Hematopoietic multipotent progenitor cell treated with erythropoietin and hydrocortisone succinate and interleukin-3 and kit ligand, for 17 days (in vitro differentiated cells): ENCODE measurements at regions not wholly inside any gene's neighbourhood (a gene's known extent, or its start where the extent isn't known, plus 50 kb on each side); places are given as distances from the start of the nearest gene placed in this dataset.

Experiments
- DNase-seq: peaks from one replicate; pipeline ENCODE4 v3.0.0-alpha.2; 2015; ENCODE audit warnings: low spot score

DNA sequence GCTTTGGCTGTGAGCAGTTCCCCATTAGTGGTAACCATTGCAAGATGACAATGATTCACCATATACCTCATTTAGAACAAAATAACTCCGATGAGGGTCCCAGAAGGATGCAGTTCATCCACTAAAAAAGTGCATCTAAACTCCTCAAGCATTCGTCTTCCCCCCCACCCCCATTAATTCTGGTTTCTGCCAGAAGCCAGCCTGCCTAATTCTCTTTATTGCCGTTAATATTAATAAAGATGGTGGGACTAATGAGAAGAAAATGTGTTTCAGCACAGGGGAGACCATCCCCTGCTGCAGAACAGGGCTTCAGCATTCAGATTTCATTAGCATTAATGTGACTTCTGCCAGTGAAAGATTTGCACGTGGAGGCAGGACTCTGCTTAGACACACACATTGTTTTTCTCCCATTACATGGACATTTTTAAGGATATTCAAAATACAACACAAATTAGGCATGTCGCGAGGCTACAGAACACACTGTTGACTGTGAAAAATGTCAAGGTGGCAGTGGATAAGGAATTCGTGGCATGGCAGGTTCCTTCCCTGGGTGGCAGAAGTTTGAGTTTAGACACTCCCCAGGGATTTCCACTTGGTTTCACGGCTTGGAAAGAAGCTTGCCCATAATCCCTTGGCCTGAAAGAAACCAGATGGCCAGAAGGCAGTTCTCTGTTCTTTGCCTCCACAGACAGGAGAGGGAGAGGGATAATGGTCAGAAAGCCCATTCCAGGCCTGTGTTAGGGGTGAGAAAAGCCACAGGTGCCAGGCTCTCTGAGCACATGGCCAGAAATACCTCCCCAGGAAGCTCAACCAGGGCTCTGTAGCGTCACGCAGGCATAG lies 236.5 kb downstream of the FOXO1 start:
- DNase-seq = no peak

- no peak for DNase-seq
Observed at GRCh38 chr13:40432018-40432978, 234.1 kb downstream of the FOXO1 start.

DNA sequence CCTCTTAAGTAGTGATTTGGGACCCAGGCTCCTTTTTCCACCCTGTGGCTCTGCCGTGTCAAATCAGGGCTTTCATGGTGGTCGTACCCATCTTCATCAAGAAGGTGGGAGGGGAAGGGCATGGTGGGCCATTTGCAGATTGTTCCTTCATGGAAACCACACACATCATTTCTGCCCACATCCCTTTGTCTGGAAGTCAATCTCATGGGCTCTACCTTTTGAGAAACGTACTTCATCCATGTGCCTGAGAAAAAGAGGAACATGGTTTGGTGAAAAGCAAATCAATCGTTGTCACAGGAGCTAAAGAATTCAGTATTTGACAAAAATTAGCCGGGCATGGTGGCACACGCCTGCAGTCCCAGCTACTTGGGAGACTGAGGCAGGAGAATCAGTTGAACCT lies 233.4 kb downstream of the FOXO1 start:
- DNase-seq = no peak

DNA sequence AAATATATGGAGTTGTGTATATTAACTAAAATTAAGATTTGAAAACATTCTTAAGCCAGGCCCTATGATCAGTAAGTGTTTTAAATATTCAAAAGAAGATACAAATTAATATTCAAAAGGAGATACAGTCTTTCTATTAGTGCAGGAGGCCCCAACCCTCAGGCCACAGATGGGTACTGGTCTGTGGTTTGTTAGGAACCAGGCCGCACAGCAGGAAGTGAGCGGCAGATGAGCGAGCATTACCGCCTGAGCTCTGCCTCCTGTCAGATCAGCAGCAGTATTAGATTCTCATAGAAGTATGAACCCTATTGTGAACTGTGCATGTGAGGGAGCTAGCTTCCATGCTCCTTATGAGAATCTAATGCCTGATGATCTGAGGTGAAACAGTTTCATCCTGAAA lies 232.9 kb downstream of the FOXO1 start:
- DNase-seq = no peak

DNA sequence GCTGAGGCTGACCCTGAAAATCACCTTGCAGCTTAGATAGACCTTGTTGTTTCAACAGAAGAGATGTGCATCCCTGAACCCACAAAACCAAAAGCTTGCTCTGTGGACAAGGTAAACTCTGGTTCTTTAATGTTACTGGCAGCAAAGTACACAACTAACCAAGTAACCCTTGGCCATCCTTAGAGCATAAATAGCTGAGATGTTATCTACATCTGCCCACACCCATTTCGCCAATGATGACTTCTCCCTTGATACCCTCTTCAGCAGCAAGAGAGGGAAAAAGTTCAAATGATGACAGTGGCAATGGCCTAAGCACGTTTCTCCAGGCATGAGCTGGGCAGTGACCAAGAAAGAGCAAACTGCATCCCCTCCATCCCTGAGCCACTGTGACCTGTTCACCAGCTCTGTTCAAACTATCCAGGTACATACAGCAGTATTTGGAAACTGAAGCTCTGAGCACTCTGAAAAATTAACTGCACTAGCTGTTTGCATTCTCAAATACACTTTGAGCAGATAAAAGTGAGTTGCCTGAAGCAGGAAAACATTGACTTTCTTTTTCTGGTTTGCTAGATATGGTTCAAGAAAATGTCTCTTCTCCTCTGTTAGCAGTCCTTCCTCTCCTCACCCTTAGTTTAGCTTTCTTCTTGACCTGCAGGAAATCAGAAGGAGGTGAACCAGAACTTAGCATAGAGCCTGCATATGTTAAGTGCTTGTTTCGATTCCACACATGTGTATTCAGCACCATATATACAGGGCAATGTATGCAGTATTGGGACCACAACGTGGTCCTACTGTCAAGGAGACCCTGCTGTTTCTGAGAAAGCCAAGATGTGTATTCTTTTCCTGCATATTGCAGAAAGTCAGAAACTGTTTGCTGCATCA lies 231.7 kb downstream of the FOXO1 start:
- no peak for DNase-seq

DNA sequence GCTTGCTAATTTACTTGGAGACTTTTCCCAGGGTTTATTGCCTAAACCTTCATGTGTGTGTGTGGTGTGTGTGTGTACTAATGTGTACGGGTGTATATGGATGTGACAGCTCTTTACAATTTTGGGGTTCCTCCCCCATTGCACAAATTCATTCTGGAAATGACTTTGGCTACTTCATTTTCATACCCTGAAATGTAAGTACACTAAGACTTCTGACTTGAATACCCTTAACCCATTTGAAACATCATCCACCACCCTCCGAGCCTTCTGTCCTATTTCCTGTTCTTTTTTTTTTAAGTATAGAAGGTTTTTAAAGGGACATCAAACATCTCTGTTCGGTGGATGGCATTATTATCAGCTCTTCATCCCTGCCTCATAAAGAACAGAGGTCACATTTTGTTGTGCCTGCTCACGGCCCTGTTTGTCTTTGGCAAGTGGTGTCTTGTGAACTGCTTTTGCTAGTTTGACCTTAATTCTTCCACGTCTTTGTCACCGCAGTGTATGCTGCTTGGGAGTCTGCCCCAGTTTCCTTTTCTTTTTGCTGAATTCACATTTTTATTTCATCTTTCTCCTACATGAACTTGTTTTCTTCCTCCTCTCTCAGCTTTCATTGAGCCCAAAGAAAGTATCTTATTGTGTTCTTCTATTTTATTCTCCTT lies 228.3 kb downstream of the FOXO1 start:
- DNase-seq = no peak

DNA sequence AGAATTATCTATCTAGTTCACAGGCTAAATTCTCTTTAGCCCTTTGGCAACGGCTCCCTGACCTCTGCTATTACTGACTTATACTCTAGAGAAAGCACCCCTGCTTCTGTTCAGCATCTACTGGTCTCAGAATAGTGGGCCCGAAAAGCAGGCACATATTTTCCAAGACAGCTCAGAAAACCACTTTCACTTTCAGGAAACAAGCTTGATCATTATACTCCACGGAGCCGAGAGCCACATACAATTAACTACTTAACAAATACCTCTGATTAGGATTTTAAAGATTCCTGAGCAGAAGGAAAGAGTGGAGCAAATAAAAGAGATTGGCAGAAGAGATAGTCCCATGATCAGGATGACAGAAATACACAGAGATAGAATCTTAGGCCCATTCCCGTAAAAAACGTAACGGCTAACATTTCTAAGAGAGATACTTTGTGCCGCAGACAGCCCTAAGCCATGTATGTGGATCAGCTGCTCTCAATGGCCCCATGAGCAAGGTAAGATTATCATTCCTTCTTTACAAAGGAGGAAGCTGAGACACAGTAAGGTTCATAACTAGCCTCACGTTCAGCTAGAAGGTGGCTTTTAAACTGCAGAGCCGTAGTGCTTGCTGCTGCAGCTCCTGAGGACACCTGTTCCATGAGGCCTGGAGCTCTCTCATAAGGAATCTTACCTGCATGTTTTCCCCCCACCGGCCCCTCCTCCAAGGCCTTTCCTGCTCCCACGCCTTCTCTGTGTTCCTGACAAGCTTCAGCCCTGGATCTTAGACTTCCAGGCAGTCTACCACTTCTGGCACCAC lies 227.2 kb downstream of the FOXO1 start:
- DNase-seq = no peak

DNA sequence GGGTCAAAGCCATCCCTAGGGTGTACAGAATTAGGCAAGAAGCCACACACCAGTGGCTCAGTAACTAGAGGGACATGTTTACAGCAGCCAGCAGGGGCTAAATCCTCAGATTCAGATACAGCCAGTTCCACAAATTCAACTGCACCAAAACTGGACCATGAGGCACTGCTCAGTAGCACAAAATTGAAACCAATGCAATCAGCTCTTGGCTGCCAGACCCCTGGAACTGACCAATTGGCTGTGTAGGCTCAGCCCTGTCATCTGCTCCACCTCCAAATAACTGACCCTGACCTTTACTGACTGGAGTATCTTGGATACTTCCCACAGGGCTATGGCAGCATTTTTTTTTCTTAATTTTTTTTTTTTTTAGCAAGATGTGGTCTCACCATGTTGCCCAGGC lies 226.5 kb downstream of the FOXO1 start:
- no peak for DNase-seq

DNA sequence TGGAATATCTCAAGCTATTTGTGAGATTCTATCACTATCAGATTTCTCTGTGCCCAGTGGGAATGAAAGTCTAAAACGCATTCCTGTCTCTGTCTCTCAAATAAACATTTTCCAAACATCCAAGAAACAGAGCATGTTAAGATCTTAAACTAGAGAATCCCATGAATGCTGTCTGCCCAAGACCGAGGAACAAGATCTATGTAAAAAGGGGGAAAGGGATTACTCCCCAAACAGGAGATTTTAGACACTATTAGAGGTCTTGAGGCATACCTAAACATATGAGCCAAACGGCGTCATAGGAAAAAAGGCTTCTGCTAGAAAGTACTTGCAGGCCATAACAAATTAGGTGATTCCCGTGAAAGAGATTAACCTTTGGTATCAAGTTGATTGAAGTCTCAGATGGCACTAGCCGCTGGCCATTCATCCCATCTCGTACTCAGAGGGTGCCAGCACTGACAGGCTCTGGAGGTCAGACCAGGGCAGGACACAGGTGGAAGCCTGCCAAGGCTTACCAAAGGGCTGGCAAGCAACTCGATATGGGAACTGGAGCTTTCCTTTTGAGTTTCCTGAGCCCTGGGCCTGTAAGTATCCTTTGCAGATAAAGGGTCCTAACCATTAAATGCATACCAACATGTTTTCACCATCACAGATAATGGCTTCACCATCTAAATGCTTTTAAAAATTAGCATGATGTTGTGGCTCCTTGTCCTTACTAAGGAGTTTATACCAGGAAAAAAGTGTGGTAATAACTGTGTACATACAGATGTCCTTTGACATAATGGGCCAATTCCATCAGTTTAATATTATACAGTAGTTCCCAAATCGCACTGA lies 225.2 kb downstream of the FOXO1 start:
- DNase-seq = no peak

DNA sequence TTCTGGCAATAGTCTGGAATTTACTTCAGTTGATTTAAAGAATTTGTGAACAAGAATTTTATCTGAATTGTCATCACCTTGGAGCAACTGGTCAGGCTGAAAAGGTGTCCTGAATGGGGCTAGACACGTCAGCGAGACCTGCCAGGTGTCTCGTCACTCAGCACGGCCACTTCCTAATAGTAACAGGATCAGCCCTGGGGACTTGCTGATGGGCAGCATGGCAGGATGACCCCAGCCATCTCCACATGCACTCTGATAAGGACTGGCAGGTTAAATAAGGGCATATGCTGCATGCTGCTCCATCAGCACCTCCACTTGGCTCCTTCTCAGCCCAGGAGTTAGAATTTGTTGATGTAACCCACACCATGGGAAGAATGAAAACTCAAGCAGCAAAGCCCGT lies 224.2 kb downstream of the FOXO1 start:
- no peak for DNase-seq

DNA sequence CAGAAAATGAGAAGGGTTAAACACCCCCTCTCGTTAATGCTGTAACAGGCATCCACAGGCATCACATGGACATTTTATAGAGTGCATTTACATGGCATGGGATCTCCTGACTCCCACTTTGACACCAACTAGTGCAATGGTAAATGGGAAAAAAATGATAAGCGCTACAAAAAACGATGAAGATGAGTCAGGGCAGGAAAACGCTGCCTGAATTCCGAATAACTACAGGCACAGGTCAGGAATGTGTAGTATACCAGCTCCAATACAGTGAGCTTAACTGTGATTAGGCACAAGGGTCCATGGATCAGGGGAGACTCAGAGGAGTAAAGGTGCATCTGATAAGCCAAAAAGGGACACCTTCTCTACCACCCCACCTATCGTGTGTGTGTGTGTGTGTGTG lies 223.6 kb downstream of the FOXO1 start:
- no peak for DNase-seq

- DNase-seq = no peak
Observed at GRCh38 chr13:40444241-40444640, 222.2 kb downstream of the FOXO1 start.

DNA sequence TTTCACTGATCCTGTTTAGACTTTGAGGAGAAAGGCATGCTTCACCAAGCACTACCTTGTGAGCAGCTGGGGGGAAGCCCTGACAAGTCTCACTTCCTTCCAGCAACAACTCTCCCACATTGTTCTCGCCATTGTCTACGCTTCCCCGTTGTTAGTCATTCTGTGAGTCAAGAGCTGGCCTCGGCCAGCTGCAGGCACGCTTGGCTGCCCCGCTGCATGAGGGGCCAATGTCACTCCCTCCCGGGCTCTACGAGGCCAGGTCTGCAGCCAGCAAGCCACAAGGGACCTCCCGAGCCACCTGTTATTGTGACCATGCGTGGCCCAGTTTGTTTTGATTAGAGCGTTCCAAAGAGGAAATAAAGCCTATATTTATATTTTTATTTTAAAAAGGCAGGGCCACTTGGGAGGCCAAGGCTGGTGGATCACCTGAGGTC lies 220.9 kb downstream of the FOXO1 start:
- no peak for DNase-seq

DNA sequence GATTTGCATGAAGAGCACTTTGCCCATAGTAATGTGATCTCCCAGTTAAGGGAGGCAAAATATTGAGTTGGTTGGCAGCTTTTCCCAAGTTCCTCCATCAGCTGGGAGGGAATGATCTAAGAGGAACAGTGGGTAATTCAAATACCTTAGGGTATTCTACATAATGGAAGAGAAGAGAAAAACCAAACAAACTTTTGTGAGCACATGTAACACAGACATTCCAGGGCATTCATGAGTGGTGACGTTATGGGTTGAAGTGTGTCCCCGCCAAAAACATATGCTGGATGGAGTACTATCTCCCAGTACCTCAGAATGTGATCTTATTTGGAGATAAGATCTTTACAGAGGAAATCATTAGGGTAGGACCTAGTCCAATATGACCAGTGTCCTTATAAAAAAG lies 220.1 kb downstream of the FOXO1 start:
- DNase-seq = no peak

GRCh38 chr13:40447857-40448256 lies 218.6 kb downstream of the FOXO1 start:
- DNase-seq = no peak

DNA sequence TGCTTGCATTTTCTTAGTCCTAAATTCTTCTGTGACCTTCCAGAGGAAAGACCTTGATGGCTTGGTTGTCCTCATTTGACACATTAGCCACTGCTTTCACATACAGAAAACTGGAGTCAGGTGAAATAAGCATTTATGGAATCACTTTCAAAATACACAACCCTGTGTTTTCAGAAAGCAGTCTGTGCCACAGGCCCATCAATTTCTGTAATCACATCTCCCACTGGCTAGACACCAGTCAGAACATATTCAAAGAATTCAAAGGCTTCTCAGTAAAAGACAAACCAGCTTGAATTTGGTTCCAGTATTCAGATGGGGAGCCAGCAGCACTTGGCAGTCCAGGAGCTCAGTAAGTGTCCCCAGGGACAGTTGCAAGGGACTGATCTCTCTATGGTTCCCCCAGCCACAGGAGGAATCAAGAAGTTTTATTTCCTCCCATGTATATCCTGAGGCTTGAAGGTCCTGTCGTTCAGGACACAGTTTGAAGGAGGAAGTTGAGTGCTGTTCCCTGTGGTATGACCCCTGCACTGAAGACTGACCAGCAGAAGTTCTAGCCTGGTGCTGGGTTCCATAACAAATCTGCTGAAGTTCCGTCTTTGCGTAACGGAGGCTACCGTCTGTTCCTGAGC lies 214.3 kb downstream of the FOXO1 start:
- DNase-seq = no peak

DNA sequence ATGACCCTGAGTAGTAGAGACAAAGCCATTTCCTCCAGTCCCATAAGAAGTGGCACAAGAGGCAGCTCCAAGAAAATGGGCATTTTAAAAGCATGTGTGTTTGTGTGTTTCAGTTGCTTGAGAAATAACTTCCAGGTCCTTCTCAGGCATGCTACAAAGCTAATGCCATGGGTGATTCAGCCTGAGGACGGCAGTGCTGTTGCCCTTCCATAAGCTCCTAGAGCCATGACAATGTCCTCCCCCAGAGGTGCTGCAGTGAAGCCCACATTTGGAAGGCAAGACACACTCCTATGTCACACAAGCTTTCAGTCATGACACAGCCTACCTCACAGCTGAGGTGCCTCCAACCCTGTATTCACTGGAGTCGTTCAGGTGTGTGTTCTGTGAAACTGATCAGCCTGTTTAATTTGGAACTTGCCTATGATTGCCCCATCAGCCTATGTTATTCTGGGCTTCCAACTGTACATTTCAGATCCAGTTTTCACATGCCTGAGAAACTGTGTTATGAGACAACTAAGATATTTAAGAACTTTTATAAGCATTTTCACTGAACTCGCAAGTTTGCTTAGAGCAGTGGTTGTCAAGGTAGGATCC lies 213.6 kb downstream of the FOXO1 start:
- no peak for DNase-seq

- DNase-seq = no peak
Observed at GRCh38 chr13:40453351-40454021, 213.0 kb downstream of the FOXO1 start.
